Naive B cell (primary cell): ENCODE measurements at regions not wholly inside any gene's neighbourhood (a gene's known extent, or its start where the extent isn't known, plus 50 kb on each side); places are given as distances from the start of the nearest gene placed in this dataset.
"Not testable (repeated sequence)": the region's sequence is repeated elsewhere in the genome, so short reads cannot be mapped to it uniquely, and the experiment has no call there.

Experiments used
- ATAC-seq, 2 donors: fragments of 150-1000 bp; cut with Tn5 transposase; 2 replicates each; pipeline ENCODE4 v1.10.0; 2021; ENCODE audit warnings: low read depth in 2 of 2, mild to moderate bottlenecking in 2 of 2, moderate library complexity in 2 of 2
- DNase-seq: peaks from one replicate; pipeline ENCODE4 v3.0.0; 2022
- H3K27ac Mint-ChIP-seq, 6 donors: one replicate each; pipeline ENCODE4 v1.8.0; 2020 to 2022; ENCODE audit warnings: mild to moderate bottlenecking in 6 of 6, mixed read lengths in 6 of 6, moderate library complexity in 5 of 6, inconsistent platforms in 2 of 6
- H3K27me3 Mint-ChIP-seq, 3 donors: one replicate each; pipeline ENCODE4 v1.8.0; 2021 to 2022; ENCODE audit warnings: mixed read lengths in 3 of 3, mild to moderate bottlenecking in 1 of 3
- H3K36me3 Mint-ChIP-seq, 2 donors: one replicate each; pipeline ENCODE4 v1.8.0; 2020 to 2022; ENCODE audit warnings: mixed read lengths in 2 of 2, inconsistent platforms in 1 of 2, mild to moderate bottlenecking in 1 of 2
- H3K4me1 Mint-ChIP-seq, 3 donors: one replicate each; pipeline ENCODE4 v1.8.0; 2020 to 2022; ENCODE audit warnings: mixed read lengths in 3 of 3, inconsistent platforms in 1 of 3, mild to moderate bottlenecking in 1 of 3, moderate library complexity in 1 of 3
- H3K4me3 Mint-ChIP-seq, 8 donors: one replicate each; pipeline ENCODE4 v1.8.0; 2020 to 2022; ENCODE audit warnings: mild to moderate bottlenecking in 8 of 8, mixed read lengths in 8 of 8, moderate library complexity in 8 of 8, inconsistent platforms in 2 of 8
- H3K9me3 Mint-ChIP-seq, 7 donors: one replicate each; pipeline ENCODE4 v1.8.0; 2020 to 2022; ENCODE audit warnings: mixed read lengths in 7 of 7, mild to moderate bottlenecking in 5 of 7, inconsistent platforms in 2 of 7, moderate library complexity in 1 of 7

DNA sequence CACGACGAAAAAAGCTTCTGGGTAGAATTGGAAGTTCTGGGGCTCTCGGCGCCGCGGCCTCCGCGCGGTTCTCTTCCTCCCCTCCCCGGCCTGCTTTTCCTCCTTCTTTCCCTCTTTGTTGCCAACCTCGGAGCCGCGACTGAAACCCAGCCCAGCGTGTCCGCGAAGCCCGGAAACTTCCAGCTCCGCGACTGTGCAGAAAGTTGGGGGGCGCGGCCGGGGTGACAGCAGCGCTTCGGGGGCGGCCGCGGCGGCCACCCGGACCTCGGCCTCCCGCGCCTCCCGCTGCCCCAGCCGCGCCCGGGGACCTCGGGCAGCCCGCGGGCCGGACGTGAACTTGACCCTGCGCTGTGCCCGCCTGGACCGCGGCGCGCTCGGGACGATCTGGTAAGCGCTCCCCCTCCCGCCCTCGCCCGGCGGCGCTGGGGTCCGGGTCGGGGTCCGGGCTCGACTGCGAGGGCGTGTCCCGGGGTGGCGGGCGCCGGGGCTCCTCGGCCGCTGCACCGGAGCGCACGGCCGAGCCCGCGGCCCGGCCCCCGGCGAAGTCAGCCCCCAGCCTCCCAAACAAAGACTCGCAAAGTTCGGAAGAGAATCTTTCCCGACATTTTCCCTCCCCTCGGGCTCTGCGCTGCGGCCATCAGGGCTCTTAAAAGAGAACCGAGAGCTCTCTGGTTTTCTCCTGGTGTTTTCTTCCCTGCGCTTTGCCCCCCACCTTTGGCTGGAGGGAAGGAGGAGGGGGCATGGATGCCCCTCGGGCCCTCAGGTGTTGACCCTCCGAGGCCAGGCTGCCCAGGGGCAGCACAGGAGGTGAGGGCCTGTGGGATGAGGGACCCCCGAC is 67.9 kb upstream of the WNT7B start:
- peaks cover 31 to 49% (median 38%) of the 10 kb centered on the region in 3 donors for H3K4me1 Mint-ChIP-seq

GRCh38 chr22:46045459-46046298 is 68.7 kb upstream of the WNT7B start:
- Mint-ChIP-seq H3K4me3 (peak overlapping the region; percentile 70 to 91 (median 84)), H3K27me3 (no peaks in the 10 kb centered on the region), H3K27ac (peak overlapping the region in 4 of 6 donors; percentile 33 to 86 (median 64)), H3K36me3 (no peaks in the 10 kb centered on the region), H3K9me3 (no peaks in the 10 kb centered on the region), H3K4me1 (peaks cover 34 to 54% (median 47%) of the 10 kb centered on the region in 3 donors)
- DNase-seq, result no peak
- ATAC-seq, result no peak

More for the DNA sequence above, 67.9 kb upstream of the WNT7B start:
- Mint-ChIP-seq H3K36me3 (no peaks in the 10 kb centered on the region), H3K27me3 (no peaks in the 10 kb centered on the region), H3K9me3 (no peaks in the 10 kb centered on the region), H3K4me3 (peak overlapping the region; percentile 87 to 93 (median 91)), H3K27ac (peak overlapping the region in 5 of 6 donors; percentile 15 to 95 (median 89))
- peak; percentile 30 for DNase-seq
- ATAC-seq, result peak; percentile 42 to 50

- Mint-ChIP-seq H3K27me3 (no peaks in the 10 kb centered on the region), H3K4me3 (peak overlapping the region in 7 of 8 donors; percentile 42 to 91 (median 80)), H3K4me1 (peaks cover 34 to 58% (median 48%) of the 10 kb centered on the region in 3 donors), H3K36me3 (no peaks in the 10 kb centered on the region), H3K9me3 (no peaks in the 10 kb centered on the region), H3K27ac (peak overlapping the region in 4 of 6 donors; percentile 18 to 62 (median 53))
- no peak for DNase-seq
- ATAC-seq, result no peak
Measured at GRCh38 chr22:46046299-46046685, 69.3 kb upstream of the WNT7B start.

GRCh38 chr22:46047226-46047625 is 70.3 kb upstream of the WNT7B start:
- H3K36me3 Mint-ChIP-seq, result no peaks in the 10 kb centered on the region
- H3K9me3 Mint-ChIP-seq, result no peaks in the 10 kb centered on the region
- H3K4me1 Mint-ChIP-seq, result peaks cover 34 to 66% (median 55%) of the 10 kb centered on the region in 3 donors
- DNase-seq, result no peak
- peak overlapping the region in 1 of 6 donors; percentile 16 for H3K27ac Mint-ChIP-seq
- ATAC-seq, result no peak
- peak overlapping the region in 4 of 8 donors; percentile 15 to 91 (median 28) for H3K4me3 Mint-ChIP-seq
- no peaks in the 10 kb centered on the region for H3K27me3 Mint-ChIP-seq

DNA sequence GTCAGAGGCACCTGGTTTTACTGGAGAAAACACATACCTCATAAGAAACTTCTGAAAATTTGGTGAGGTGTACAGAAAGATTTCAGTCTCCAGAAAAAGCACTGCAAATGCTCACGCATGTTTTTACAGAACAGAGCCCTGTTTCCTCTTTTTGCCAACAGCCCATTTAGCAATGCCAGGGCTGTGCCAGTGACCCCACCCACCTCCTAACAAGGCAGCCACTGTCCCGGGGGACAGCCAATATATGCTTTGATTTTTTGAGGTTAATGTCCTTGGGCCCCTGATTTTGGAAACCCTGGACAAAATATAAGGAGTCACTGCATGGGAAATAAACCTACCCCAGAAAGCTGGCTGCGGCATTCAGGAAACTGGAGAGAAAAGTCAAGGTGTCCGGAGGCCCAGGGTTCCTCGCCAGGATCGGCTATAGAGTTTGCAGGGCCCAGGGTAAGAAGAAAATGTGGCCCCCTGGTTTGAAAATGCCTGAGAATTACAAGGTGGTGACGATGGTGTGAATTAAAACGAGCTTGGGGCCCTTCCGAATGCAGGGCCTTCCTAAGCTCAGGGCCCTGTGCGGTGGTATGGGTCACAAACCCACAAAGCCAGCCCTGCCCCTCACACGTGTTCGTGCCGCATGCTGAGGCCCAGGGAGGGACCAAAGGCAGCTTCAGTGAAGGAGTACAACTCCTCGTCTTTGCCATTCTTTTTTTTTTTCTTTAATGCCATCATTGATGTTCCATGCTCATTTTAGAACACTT is 71.1 kb upstream of the WNT7B start:
- Mint-ChIP-seq H3K4me3 (peak overlapping the region in 6 of 8 donors; percentile 32 to 91 (median 50)), H3K27ac (peak overlapping the region in 4 of 6 donors; percentile 16 to 90 (median 62)), H3K9me3 (no peaks in the 10 kb centered on the region), H3K36me3 (no peaks in the 10 kb centered on the region), H3K27me3 (no peaks in the 10 kb centered on the region), H3K4me1 (peaks cover 41 to 73% (median 63%) of the 10 kb centered on the region in 3 donors)
- DNase-seq (peak; percentile 20), ATAC-seq (peak; percentile 62 to 66)

GRCh38 chr22:46048661-46049060 is 71.7 kb upstream of the WNT7B start:
- not testable (repeated sequence) for H3K27ac Mint-ChIP-seq, ATAC-seq, H3K27me3 Mint-ChIP-seq, H3K36me3 Mint-ChIP-seq, H3K9me3 Mint-ChIP-seq, DNase-seq
- Mint-ChIP-seq H3K4me3 (peak overlapping the region in 1 of 8 donors; percentile 91), H3K4me1 (peaks cover 41 to 73% (median 65%) of the 10 kb centered on the region in 3 donors)

GRCh38 chr22:46049726-46050450 is 72.9 kb upstream of the WNT7B start:
- DNase-seq, result no peak
- peak overlapping the region; percentile 65 to 94 (median 74) for H3K27ac Mint-ChIP-seq
- ATAC-seq, result no peak
- H3K36me3 Mint-ChIP-seq, result no peaks in the 10 kb centered on the region
- peak overlapping the region in 1 of 8 donors; percentile 52 for H3K4me3 Mint-ChIP-seq
- no peaks in the 10 kb centered on the region for H3K9me3 Mint-ChIP-seq
- no peaks in the 10 kb centered on the region for H3K27me3 Mint-ChIP-seq
- peaks cover 35 to 70% (median 54%) of the 10 kb centered on the region in 3 donors for H3K4me1 Mint-ChIP-seq

DNA sequence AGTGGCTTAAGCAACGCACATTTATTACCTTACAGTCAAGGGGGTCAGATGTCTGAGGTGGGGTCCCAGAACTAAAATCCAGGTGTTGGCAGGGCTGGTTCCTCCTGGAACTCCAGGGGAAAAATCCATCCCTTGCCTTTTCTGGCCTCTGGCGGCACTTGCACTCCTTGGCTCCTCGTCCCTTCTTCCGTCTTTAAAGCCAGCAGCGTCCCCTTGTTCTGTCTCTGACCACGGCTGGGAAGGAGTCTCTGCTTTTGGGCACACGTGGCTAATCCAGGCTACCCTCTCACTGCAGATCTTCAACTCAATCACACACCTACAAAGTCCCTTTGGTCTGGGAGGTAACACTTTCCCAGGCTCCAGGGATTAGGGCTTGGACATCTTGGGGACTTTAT is 73.5 kb upstream of the WNT7B start:
- H3K27me3 Mint-ChIP-seq, result no peaks in the 10 kb centered on the region
- DNase-seq (no peak), ATAC-seq (no peak)
- H3K4me3 Mint-ChIP-seq, result peak overlapping the region in 1 of 8 donors; percentile 52
- peak overlapping the region in 5 of 6 donors; percentile 69 to 93 (median 81) for H3K27ac Mint-ChIP-seq
- H3K9me3 Mint-ChIP-seq, result no peaks in the 10 kb centered on the region
- peaks cover 34 to 76% (median 51%) of the 10 kb centered on the region in 3 donors for H3K4me1 Mint-ChIP-seq
- H3K36me3 Mint-ChIP-seq, result no peaks in the 10 kb centered on the region

- peaks cover 30 to 74% (median 44%) of the 10 kb centered on the region in 3 donors for H3K4me1 Mint-ChIP-seq
- peak overlapping the region in 5 of 8 donors; percentile 12 to 66 (median 53) for H3K4me3 Mint-ChIP-seq
- no peaks in the 10 kb centered on the region for H3K9me3 Mint-ChIP-seq
- DNase-seq, result no peak
- H3K27me3 Mint-ChIP-seq, result no peaks in the 10 kb centered on the region
- H3K27ac Mint-ChIP-seq, result peak overlapping the region in 5 of 6 donors; percentile 41 to 96 (median 81)
- no peak for ATAC-seq
- no peaks in the 10 kb centered on the region for H3K36me3 Mint-ChIP-seq
Measured at GRCh38 chr22:46050916-46051614, 74.1 kb upstream of the WNT7B start.

DNA sequence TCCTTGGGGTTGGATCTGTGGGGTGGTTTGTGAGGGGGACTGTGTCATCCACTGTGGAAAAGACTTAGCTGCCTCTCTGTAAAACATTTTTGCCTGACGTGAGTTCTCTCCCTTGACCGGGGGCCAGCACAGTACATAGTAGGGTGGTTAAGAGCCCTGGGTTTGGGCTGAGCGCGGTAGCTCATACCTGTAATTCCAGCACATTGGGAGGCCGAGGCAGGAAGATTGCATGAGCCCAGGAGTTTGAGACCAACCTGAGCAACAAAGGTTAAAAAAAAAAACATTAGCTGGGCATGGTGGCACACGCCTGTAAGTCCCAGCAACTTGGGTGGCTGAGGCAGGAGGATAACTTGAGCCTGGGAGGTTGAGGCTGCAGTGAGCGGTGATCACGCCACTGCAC is 74.7 kb upstream of the WNT7B start:
- ATAC-seq (no peak), DNase-seq (no peak)
- Mint-ChIP-seq H3K27me3 (no peaks in the 10 kb centered on the region), H3K9me3 (no peaks in the 10 kb centered on the region), H3K4me1 (peaks cover 24 to 70% (median 39%) of the 10 kb centered on the region in 3 donors), H3K36me3 (no peaks in the 10 kb centered on the region), H3K4me3 (peak overlapping the region in 4 of 8 donors; percentile 48 to 66 (median 58)), H3K27ac (peak overlapping the region; percentile 41 to 96 (median 84))

DNA sequence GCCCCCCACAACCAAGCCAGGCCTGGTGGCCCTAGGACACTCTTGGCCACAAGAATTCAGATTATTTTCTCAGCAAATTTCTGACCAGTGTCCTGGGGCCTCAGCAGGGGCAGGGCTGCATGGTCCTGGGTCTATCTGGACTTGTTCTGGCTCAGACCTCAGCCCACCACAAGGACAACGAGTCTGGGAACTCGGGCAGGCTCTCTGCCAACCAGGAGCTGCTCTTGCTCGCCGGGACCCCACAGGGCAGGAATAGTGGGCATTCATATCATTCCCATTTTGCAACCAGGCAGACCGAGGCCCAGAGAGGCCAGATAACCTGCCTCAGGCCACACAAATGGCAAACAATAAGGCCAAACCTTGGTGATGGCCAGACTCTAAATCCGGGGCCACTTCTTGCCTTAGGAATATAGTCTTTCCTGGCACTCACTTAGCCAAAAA is 75.4 kb upstream of the WNT7B start:
- ATAC-seq (no peak), DNase-seq (no peak)
- H3K9me3 Mint-ChIP-seq, result no peaks in the 10 kb centered on the region
- H3K4me3 Mint-ChIP-seq, result peak overlapping the region; percentile 89 to 95 (median 92)
- no peaks in the 10 kb centered on the region for H3K27me3 Mint-ChIP-seq
- peak overlapping the region in 5 of 6 donors; percentile 69 to 96 (median 86) for H3K27ac Mint-ChIP-seq
- H3K4me1 Mint-ChIP-seq, result peaks cover 22 to 69% (median 34%) of the 10 kb centered on the region in 3 donors
- no peaks in the 10 kb centered on the region for H3K36me3 Mint-ChIP-seq
